ENCODE measurements at regions not wholly inside any gene's neighbourhood (a gene's known extent, or its start where the extent isn't known, plus 50 kb on each side); places are given as distances from the start of the nearest gene placed in this dataset.

GRCh38 chr3:177514611-177515499 is 317.6 kb upstream of the TBL1XR1 start:
- peaks cover 10% of the 10 kb centered on the region for H3K4me1 ChIP-seq (ENCODE audit: control insufficient read depth, insufficient read depth, low read length)
- H3K27ac ChIP-seq (ENCODE audit: low read depth, low read length), result no peak overlapping the region
- DNase-seq (ENCODE audit: low read depth in 4 of 6, low spot score in 6 of 6), result peak in 1 of 6 donors; percentile 40
- H3K9me3 ChIP-seq (ENCODE audit: control insufficient read depth, insufficient read depth, low read length), result no peaks in the 10 kb centered on the region
- no peaks in the 10 kb centered on the region for H3K27me3 ChIP-seq (ENCODE audit: control insufficient read depth, insufficient read depth, low read length)
- no peaks in the 10 kb centered on the region for H3K36me3 ChIP-seq (ENCODE audit: control insufficient read depth, insufficient read depth, low read length)
- WGBS (ENCODE audit: insufficient coverage), result 75% methylated on average over 3 of the region's 9 CpGs
- H3K4me3 ChIP-seq (ENCODE audit: low read depth, low read length), result no peak overlapping the region

GRCh38 chr3:177515786-177516157 is 318.5 kb upstream of the TBL1XR1 start:
- Histone ChIP-seq H3K36me3 (ENCODE audit: control insufficient read depth, insufficient read depth, low read length) (no peaks in the 10 kb centered on the region), H3K4me3 (ENCODE audit: low read depth, low read length) (no peak overlapping the region), H3K4me1 (ENCODE audit: control insufficient read depth, insufficient read depth, low read length) (peaks cover 10% of the 10 kb centered on the region), H3K27ac (ENCODE audit: low read depth, low read length) (peak overlapping the region; percentile 42), H3K9me3 (ENCODE audit: control insufficient read depth, insufficient read depth, low read length) (no peaks in the 10 kb centered on the region), H3K27me3 (ENCODE audit: control insufficient read depth, insufficient read depth, low read length) (no peaks in the 10 kb centered on the region)
- 33% methylated on average over 1 of the region's 3 CpGs for WGBS (ENCODE audit: insufficient coverage)
- no peak for DNase-seq (ENCODE audit: low read depth in 4 of 6, low spot score in 6 of 6)

- Histone ChIP-seq H3K36me3 (ENCODE audit: control insufficient read depth, insufficient read depth, low read length) (no peaks in the 10 kb centered on the region), H3K4me1 (ENCODE audit: control insufficient read depth, insufficient read depth, low read length) (peaks cover 10% of the 10 kb centered on the region), H3K27ac (ENCODE audit: low read depth, low read length) (peak overlapping the region; percentile 54), H3K4me3 (ENCODE audit: low read depth, low read length) (no peak overlapping the region), H3K9me3 (ENCODE audit: control insufficient read depth, insufficient read depth, low read length) (no peaks in the 10 kb centered on the region), H3K27me3 (ENCODE audit: control insufficient read depth, insufficient read depth, low read length) (no peaks in the 10 kb centered on the region)
- WGBS (ENCODE audit: insufficient coverage), result 23% methylated on average over 9 of the region's 14 CpGs
- DNase-seq (ENCODE audit: low read depth in 4 of 6, low spot score in 6 of 6), result peak in 3 of 6 donors; percentile 6 to 88 (median 50)
Observed at GRCh38 chr3:177516158-177517011, 319.1 kb upstream of the TBL1XR1 start.

- no peaks in the 10 kb centered on the region for H3K9me3 ChIP-seq (ENCODE audit: control insufficient read depth, insufficient read depth, low read length)
- peaks cover 10% of the 10 kb centered on the region for H3K4me1 ChIP-seq (ENCODE audit: control insufficient read depth, insufficient read depth, low read length)
- no peak overlapping the region for H3K4me3 ChIP-seq (ENCODE audit: low read depth, low read length)
- no peaks in the 10 kb centered on the region for H3K27me3 ChIP-seq (ENCODE audit: control insufficient read depth, insufficient read depth, low read length)
- 97% methylated on average over 2 of the region's 2 CpGs for WGBS (ENCODE audit: insufficient coverage)
- no peak overlapping the region for H3K27ac ChIP-seq (ENCODE audit: low read depth, low read length)
- no peaks in the 10 kb centered on the region for H3K36me3 ChIP-seq (ENCODE audit: control insufficient read depth, insufficient read depth, low read length)
- no peak for DNase-seq (ENCODE audit: low read depth in 4 of 6, low spot score in 6 of 6)
Observed at GRCh38 chr3:177517906-177518305, 320.6 kb upstream of the TBL1XR1 start.

GRCh38 chr3:177519588-177519987 is 322.3 kb upstream of the TBL1XR1 start:
- no peaks in the 10 kb centered on the region for H3K36me3 ChIP-seq (ENCODE audit: control insufficient read depth, insufficient read depth, low read length)
- H3K27me3 ChIP-seq (ENCODE audit: control insufficient read depth, insufficient read depth, low read length), result no peaks in the 10 kb centered on the region
- no peaks in the 10 kb centered on the region for H3K9me3 ChIP-seq (ENCODE audit: control insufficient read depth, insufficient read depth, low read length)
- peaks cover 10% of the 10 kb centered on the region for H3K4me1 ChIP-seq (ENCODE audit: control insufficient read depth, insufficient read depth, low read length)
- WGBS (ENCODE audit: insufficient coverage), result 97% methylated on average over 12 of the region's 13 CpGs
- H3K4me3 ChIP-seq (ENCODE audit: low read depth, low read length), result no peak overlapping the region
- DNase-seq (ENCODE audit: low read depth in 4 of 6, low spot score in 6 of 6), result peak in 1 of 6 donors; percentile 40
- no peak overlapping the region for H3K27ac ChIP-seq (ENCODE audit: low read depth, low read length)

GRCh38 chr3:177521305-177521704 is 324.0 kb upstream of the TBL1XR1 start:
- whole genome bisulfite sequencing (ENCODE audit: insufficient coverage), result 93% methylated on average over 7 of the region's 8 CpGs
- Histone ChIP-seq H3K4me1 (ENCODE audit: control insufficient read depth, insufficient read depth, low read length) (peaks cover 5% of the 10 kb centered on the region), H3K36me3 (ENCODE audit: control insufficient read depth, insufficient read depth, low read length) (no peaks in the 10 kb centered on the region), H3K9me3 (ENCODE audit: control insufficient read depth, insufficient read depth, low read length) (no peaks in the 10 kb centered on the region), H3K4me3 (ENCODE audit: low read depth, low read length) (no peak overlapping the region), H3K27me3 (ENCODE audit: control insufficient read depth, insufficient read depth, low read length) (no peaks in the 10 kb centered on the region), H3K27ac (ENCODE audit: low read depth, low read length) (no peak overlapping the region)
- no peak for DNase-seq (ENCODE audit: low read depth in 4 of 6, low spot score in 6 of 6)

GRCh38 chr3:177522051-177522450 is 324.8 kb upstream of the TBL1XR1 start:
- H3K27ac ChIP-seq (ENCODE audit: low read depth, low read length), result no peak overlapping the region
- H3K9me3 ChIP-seq (ENCODE audit: control insufficient read depth, insufficient read depth, low read length), result no peaks in the 10 kb centered on the region

GRCh38 chr3:177523067-177523675 is 325.9 kb upstream of the TBL1XR1 start:
- H3K36me3 ChIP-seq (ENCODE audit: control insufficient read depth, insufficient read depth, low read length), result no peaks in the 10 kb centered on the region
- no peak for DNase-seq (ENCODE audit: low read depth in 4 of 6, low spot score in 6 of 6)
- no peaks in the 10 kb centered on the region for H3K9me3 ChIP-seq (ENCODE audit: control insufficient read depth, insufficient read depth, low read length)
- H3K4me3 ChIP-seq (ENCODE audit: low read depth, low read length), result no peak overlapping the region
- no peak overlapping the region for H3K27ac ChIP-seq (ENCODE audit: low read depth, low read length)
- H3K27me3 ChIP-seq (ENCODE audit: control insufficient read depth, insufficient read depth, low read length), result no peaks in the 10 kb centered on the region
- H3K4me1 ChIP-seq (ENCODE audit: control insufficient read depth, insufficient read depth, low read length), result no peaks in the 10 kb centered on the region
- no CpG with 5 or more reads among the region's 3 CpGs for WGBS (ENCODE audit: insufficient coverage)

More at GRCh38 chr3:177522051-177522450, 324.8 kb upstream of the TBL1XR1 start:
- no peak for DNase-seq (ENCODE audit: low read depth in 4 of 6, low spot score in 6 of 6)
- no peaks in the 10 kb centered on the region for H3K27me3 ChIP-seq (ENCODE audit: control insufficient read depth, insufficient read depth, low read length)
- H3K4me3 ChIP-seq (ENCODE audit: low read depth, low read length), result no peak overlapping the region
- H3K4me1 ChIP-seq (ENCODE audit: control insufficient read depth, insufficient read depth, low read length), result no peaks in the 10 kb centered on the region
- no peaks in the 10 kb centered on the region for H3K36me3 ChIP-seq (ENCODE audit: control insufficient read depth, insufficient read depth, low read length)
- 24% methylated on average over 2 of the region's 4 CpGs for WGBS (ENCODE audit: insufficient coverage)

- Histone ChIP-seq H3K4me3 (ENCODE audit: low read depth, low read length) (no peak overlapping the region), H3K27ac (ENCODE audit: low read depth, low read length) (no peak overlapping the region), H3K36me3 (ENCODE audit: control insufficient read depth, insufficient read depth, low read length) (no peaks in the 10 kb centered on the region), H3K4me1 (ENCODE audit: control insufficient read depth, insufficient read depth, low read length) (no peaks in the 10 kb centered on the region), H3K9me3 (ENCODE audit: control insufficient read depth, insufficient read depth, low read length) (no peaks in the 10 kb centered on the region), H3K27me3 (ENCODE audit: control insufficient read depth, insufficient read depth, low read length) (no peaks in the 10 kb centered on the region)
- no peak for DNase-seq (ENCODE audit: low read depth in 4 of 6, low spot score in 6 of 6)
- WGBS (ENCODE audit: insufficient coverage), result no CpG with 5 or more reads among the region's 4 CpGs
Observed at GRCh38 chr3:177523872-177524438, 326.7 kb upstream of the TBL1XR1 start.
